ENCODE measurements at regions not wholly inside any gene's neighbourhood (a gene's known extent, or its start where the extent isn't known, plus 50 kb on each side); places are given as distances from the start of the nearest gene placed in this dataset.
A peak's percentile ranks its signal among the peaks of the same experiment; 100 is the strongest.

- H2AFZ ChIP-seq (ENCODE audit: low read length, unreplicated experiment): peak overlapping the region; percentile 25
- no peak overlapping the region for H3K27ac ChIP-seq (ENCODE audit: low read depth, low read length)
- no peaks in the 10 kb centered on the region for H3K4me1 ChIP-seq (ENCODE audit: control insufficient read depth, insufficient read depth, low read length, unreplicated experiment)
- H3K36me3 ChIP-seq (ENCODE audit: insufficient read depth, low read length): no peaks in the 10 kb centered on the region
- no peak overlapping the region for H3K4me3 ChIP-seq (ENCODE audit: low read depth, low read length)
- no peaks in the 10 kb centered on the region for H3K79me2 ChIP-seq (ENCODE audit: control insufficient read depth, insufficient read depth, low read length, unreplicated experiment)
- H3K27me3 ChIP-seq (ENCODE audit: insufficient read depth, low read length): no peaks in the 10 kb centered on the region
Measured at GRCh38 chr9:25975667-25976066, 297.4 kb upstream of the TUSC1 start.

GRCh38 chr9:25964239-25964638, 286.0 kb upstream of the TUSC1 start:
- Histone ChIP-seq H3K4me1 (ENCODE audit: control insufficient read depth, insufficient read depth, low read length, unreplicated experiment) (no peaks in the 10 kb centered on the region), H3K36me3 (ENCODE audit: insufficient read depth, low read length) (no peaks in the 10 kb centered on the region), H2AFZ (ENCODE audit: low read length, unreplicated experiment) (peak overlapping the region; percentile 12), H3K4me3 (ENCODE audit: low read depth, low read length) (no peak overlapping the region), H3K79me2 (ENCODE audit: control insufficient read depth, insufficient read depth, low read length, unreplicated experiment) (no peaks in the 10 kb centered on the region), H3K27me3 (ENCODE audit: insufficient read depth, low read length) (no peaks in the 10 kb centered on the region), H3K27ac (ENCODE audit: low read depth, low read length) (no peak overlapping the region)

GRCh38 chr9:25960178-25960577, 281.9 kb upstream of the TUSC1 start:
- H3K4me1 ChIP-seq (ENCODE audit: control insufficient read depth, insufficient read depth, low read length, unreplicated experiment): no peaks in the 10 kb centered on the region
- no peaks in the 10 kb centered on the region for H3K79me2 ChIP-seq (ENCODE audit: control insufficient read depth, insufficient read depth, low read length, unreplicated experiment)
- H2AFZ ChIP-seq (ENCODE audit: low read length, unreplicated experiment): no peak overlapping the region
- H3K27me3 ChIP-seq (ENCODE audit: insufficient read depth, low read length): no peaks in the 10 kb centered on the region
- no peaks in the 10 kb centered on the region for H3K36me3 ChIP-seq (ENCODE audit: insufficient read depth, low read length)
- no peak overlapping the region for H3K27ac ChIP-seq (ENCODE audit: low read depth, low read length)
- no peak overlapping the region for H3K4me3 ChIP-seq (ENCODE audit: low read depth, low read length)

- Histone ChIP-seq H3K4me3 (ENCODE audit: low read depth, low read length) (no peak overlapping the region), H2AFZ (ENCODE audit: low read length, unreplicated experiment) (no peak overlapping the region)
Measured at GRCh38 chr9:25954209-25954608, 276.0 kb upstream of the TUSC1 start.

GRCh38 chr9:25948182-25948581, 269.9 kb upstream of the TUSC1 start:
- no peaks in the 10 kb centered on the region for H3K27me3 ChIP-seq (ENCODE audit: insufficient read depth, low read length)
- H3K27ac ChIP-seq (ENCODE audit: low read depth, low read length): no peak overlapping the region
- no peaks in the 10 kb centered on the region for H3K4me1 ChIP-seq (ENCODE audit: control insufficient read depth, insufficient read depth, low read length, unreplicated experiment)
- no peaks in the 10 kb centered on the region for H3K79me2 ChIP-seq (ENCODE audit: control insufficient read depth, insufficient read depth, low read length, unreplicated experiment)
- H3K36me3 ChIP-seq (ENCODE audit: insufficient read depth, low read length): no peaks in the 10 kb centered on the region
- H2AFZ ChIP-seq (ENCODE audit: low read length, unreplicated experiment): no peak overlapping the region
- no peak overlapping the region for H3K4me3 ChIP-seq (ENCODE audit: low read depth, low read length)

More at GRCh38 chr9:25954209-25954608, 276.0 kb upstream of the TUSC1 start:
- no peaks in the 10 kb centered on the region for H3K79me2 ChIP-seq (ENCODE audit: control insufficient read depth, insufficient read depth, low read length, unreplicated experiment)
- no peaks in the 10 kb centered on the region for H3K4me1 ChIP-seq (ENCODE audit: control insufficient read depth, insufficient read depth, low read length, unreplicated experiment)
- H3K27me3 ChIP-seq (ENCODE audit: insufficient read depth, low read length): no peaks in the 10 kb centered on the region
- no peaks in the 10 kb centered on the region for H3K36me3 ChIP-seq (ENCODE audit: insufficient read depth, low read length)
- no peak overlapping the region for H3K27ac ChIP-seq (ENCODE audit: low read depth, low read length)

- Histone ChIP-seq H3K79me2 (ENCODE audit: control insufficient read depth, insufficient read depth, low read length, unreplicated experiment) (no peaks in the 10 kb centered on the region), H3K27me3 (ENCODE audit: insufficient read depth, low read length) (no peaks in the 10 kb centered on the region), H2AFZ (ENCODE audit: low read length, unreplicated experiment) (no peak overlapping the region), H3K27ac (ENCODE audit: low read depth, low read length) (no peak overlapping the region), H3K4me1 (ENCODE audit: control insufficient read depth, insufficient read depth, low read length, unreplicated experiment) (no peaks in the 10 kb centered on the region), H3K4me3 (ENCODE audit: low read depth, low read length) (no peak overlapping the region), H3K36me3 (ENCODE audit: insufficient read depth, low read length) (no peaks in the 10 kb centered on the region)
Measured at GRCh38 chr9:25939126-25939525, 260.9 kb upstream of the TUSC1 start.

GRCh38 chr9:25936031-25936430, 257.8 kb upstream of the TUSC1 start:
- Histone ChIP-seq H3K79me2 (ENCODE audit: control insufficient read depth, insufficient read depth, low read length, unreplicated experiment) (no peaks in the 10 kb centered on the region), H3K4me3 (ENCODE audit: low read depth, low read length) (no peak overlapping the region), H2AFZ (ENCODE audit: low read length, unreplicated experiment) (no peak overlapping the region), H3K27ac (ENCODE audit: low read depth, low read length) (no peak overlapping the region), H3K4me1 (ENCODE audit: control insufficient read depth, insufficient read depth, low read length, unreplicated experiment) (no peaks in the 10 kb centered on the region), H3K36me3 (ENCODE audit: insufficient read depth, low read length) (no peaks in the 10 kb centered on the region), H3K27me3 (ENCODE audit: insufficient read depth, low read length) (no peaks in the 10 kb centered on the region)

GRCh38 chr9:25935188-25935587, 256.9 kb upstream of the TUSC1 start:
- H3K4me3 ChIP-seq (ENCODE audit: low read depth, low read length): no peak overlapping the region
- no peak overlapping the region for H3K27ac ChIP-seq (ENCODE audit: low read depth, low read length)
- no peaks in the 10 kb centered on the region for H3K4me1 ChIP-seq (ENCODE audit: control insufficient read depth, insufficient read depth, low read length, unreplicated experiment)
- no peaks in the 10 kb centered on the region for H3K79me2 ChIP-seq (ENCODE audit: control insufficient read depth, insufficient read depth, low read length, unreplicated experiment)
- H3K36me3 ChIP-seq (ENCODE audit: insufficient read depth, low read length): no peaks in the 10 kb centered on the region
- H3K27me3 ChIP-seq (ENCODE audit: insufficient read depth, low read length): no peaks in the 10 kb centered on the region
- H2AFZ ChIP-seq (ENCODE audit: low read length, unreplicated experiment): no peak overlapping the region

GRCh38 chr9:25918761-25919160, 240.5 kb upstream of the TUSC1 start:
- Histone ChIP-seq H3K4me3 (ENCODE audit: low read depth, low read length) (no peak overlapping the region), H3K27me3 (ENCODE audit: insufficient read depth, low read length) (no peaks in the 10 kb centered on the region), H3K4me1 (ENCODE audit: control insufficient read depth, insufficient read depth, low read length, unreplicated experiment) (peaks cover 7% of the 10 kb centered on the region), H3K27ac (ENCODE audit: low read depth, low read length) (no peak overlapping the region), H3K36me3 (ENCODE audit: insufficient read depth, low read length) (no peaks in the 10 kb centered on the region), H2AFZ (ENCODE audit: low read length, unreplicated experiment) (no peak overlapping the region), H3K79me2 (ENCODE audit: control insufficient read depth, insufficient read depth, low read length, unreplicated experiment) (no peaks in the 10 kb centered on the region)

GRCh38 chr9:25917731-25918362, 239.6 kb upstream of the TUSC1 start:
- Histone ChIP-seq H3K4me3 (ENCODE audit: low read depth, low read length) (no peak overlapping the region), H3K27me3 (ENCODE audit: insufficient read depth, low read length) (no peaks in the 10 kb centered on the region), H3K4me1 (ENCODE audit: control insufficient read depth, insufficient read depth, low read length, unreplicated experiment) (peaks cover 7% of the 10 kb centered on the region), H2AFZ (ENCODE audit: low read length, unreplicated experiment) (no peak overlapping the region), H3K79me2 (ENCODE audit: control insufficient read depth, insufficient read depth, low read length, unreplicated experiment) (no peaks in the 10 kb centered on the region), H3K27ac (ENCODE audit: low read depth, low read length) (peak overlapping the region; percentile 33), H3K36me3 (ENCODE audit: insufficient read depth, low read length) (no peaks in the 10 kb centered on the region)

GRCh38 chr9:25913806-25914205, 235.6 kb upstream of the TUSC1 start:
- Histone ChIP-seq H3K4me3 (ENCODE audit: low read depth, low read length) (no peak overlapping the region), H3K4me1 (ENCODE audit: control insufficient read depth, insufficient read depth, low read length, unreplicated experiment) (peaks cover 7% of the 10 kb centered on the region), H3K27ac (ENCODE audit: low read depth, low read length) (no peak overlapping the region), H3K79me2 (ENCODE audit: control insufficient read depth, insufficient read depth, low read length, unreplicated experiment) (no peaks in the 10 kb centered on the region), H3K27me3 (ENCODE audit: insufficient read depth, low read length) (no peaks in the 10 kb centered on the region), H2AFZ (ENCODE audit: low read length, unreplicated experiment) (no peak overlapping the region), H3K36me3 (ENCODE audit: insufficient read depth, low read length) (no peaks in the 10 kb centered on the region)

Measured in ACC112 (cell line).